ENCODE measurements at regions not wholly inside any gene's neighbourhood (a gene's known extent, or its start where the extent isn't known, plus 50 kb on each side); places are given as distances from the start of the nearest gene placed in this dataset.

DNA sequence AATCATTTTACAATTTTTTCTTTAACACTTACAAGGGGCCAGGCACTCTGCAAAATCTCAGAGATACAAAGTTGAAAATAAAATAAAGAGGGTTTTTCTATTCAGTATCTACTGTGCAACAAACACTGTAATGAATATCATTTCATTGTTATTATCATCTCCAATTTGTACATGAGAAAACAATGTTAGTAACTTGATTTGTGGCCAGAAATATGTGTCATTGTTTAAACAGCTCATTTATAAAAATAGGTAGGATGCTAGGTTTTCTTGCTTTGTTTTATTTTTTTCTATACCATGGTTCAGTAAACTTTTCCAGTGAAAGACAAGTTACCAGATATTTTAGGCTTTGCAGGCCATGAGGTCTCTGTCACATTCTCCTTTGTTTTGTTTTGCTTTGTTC is 318.1 kb upstream of the UBE2E2 start:
- Histone ChIP-seq H3K9me3 (replicated peaks; ENCODE audit: control insufficient read depth, insufficient read depth, low read length) (no peaks in the 10 kb centered on the region), H2AFZ (ENCODE audit: low read depth, low read length) (no peak overlapping the region), H4K20me1 (replicated peaks; ENCODE audit: control insufficient read depth, extremely low read depth, insufficient read depth, low read length) (no peaks in the 10 kb centered on the region), H3K79me2 (ENCODE audit: control insufficient read depth, insufficient read depth, low read length) (no peaks in the 10 kb centered on the region), H3K9ac (replicated peaks; ENCODE audit: extremely low read depth, insufficient read depth, low read length) (no peak overlapping the region), H3K36me3 (ENCODE audit: control insufficient read depth in 2 of 2, extremely low read depth in 1 of 2, insufficient read depth in 2 of 2, low read length in 2 of 2) (no peaks in the 10 kb centered on the region), H3K4me1 (ENCODE audit: control insufficient read depth, extremely low read depth, insufficient read depth, low read length) (no peaks in the 10 kb centered on the region), H3K9me1 (replicated peaks; ENCODE audit: control insufficient read depth, extremely low read depth, insufficient read depth, low read length) (no peaks in the 10 kb centered on the region), H3K4me2 (ENCODE audit: insufficient read depth, low read length) (no peak overlapping the region), H3K27ac (ENCODE audit: insufficient read depth, low read depth, low read length) (no peak overlapping the region), H3K27me3 (ENCODE audit: control insufficient read depth in 2 of 2, insufficient read depth in 2 of 2, low read length in 2 of 2) (no peaks in the 10 kb centered on the region), H3K4me3 (replicated peaks in 1 of 3; ENCODE audit: insufficient read depth in 1 of 3, low read depth in 1 of 3, low read length in 3 of 3) (no peak overlapping the region)
- no peak for TF ChIP-seq CTCF (IDR thresholded peaks at IDR 0.05; ENCODE audit: extremely low read depth in 1 of 2, insufficient read depth in 1 of 2, low read depth in 1 of 2, low read length in 2 of 2)
- TF ChIP-seq JUN (IDR thresholded peaks at IDR 0.05; ENCODE audit: borderline replicate concordance, insufficient read depth, insufficient read length, low read depth), result no peak
- TF ChIP-seq GATA2 (IDR thresholded peaks at IDR 0.05; ENCODE audit: insufficient read depth, insufficient read length, low read depth, low read length), result no peak
- TF ChIP-seq MAX (IDR thresholded peaks at IDR 0.05; ENCODE audit: insufficient read depth, insufficient read length), result no peak
- TF ChIP-seq FOS (IDR thresholded peaks at IDR 0.05; ENCODE audit: borderline replicate concordance, insufficient read depth, low read length), result no peak
- no peak for TF ChIP-seq MYC (IDR thresholded peaks at IDR 0.05; ENCODE audit: low read depth, low read length)
- no peak for TF ChIP-seq EZH2 (IDR thresholded peaks at IDR 0.05; ENCODE audit: borderline replicate concordance, low read depth, low read length, severe bottlenecking)
- no peak for TF ChIP-seq POLR2A (IDR thresholded peaks at IDR 0.05; ENCODE audit: low read depth, low read length)
- no peak for TF ChIP-seq POLR2AphosphoS5 (IDR thresholded peaks at IDR 0.05; ENCODE audit: insufficient read depth, low read depth, low read length)
- intact Hi-C loops (cut with micrococcal nuclease) (loop anchor here (10.0 kb wide), 1 partner anchor 320 kb away; no protein-coding TSS in a partner anchor), dilution Hi-C loops (cut with MboI; ENCODE audit: extremely low pct_ligation_motif_present, low sequenced_read_pairs) (no loop called here)
- FAIRE-seq (no peak), DNase-seq (ENCODE audit: low read depth, low spot score) (no peak)
- CTCF ChIA-PET, result interaction anchor here (1.2 kb wide), 1 partner anchor 321 kb away, joined by 4 read pairs; no protein-coding TSS in a partner anchor
- no TSS peak for BruUV-seq (replicated peaks)
- POLR2A ChIA-PET, result no interaction called here

All from endothelial cell of umbilical vein (primary cell).